Fibroblast of peridontal ligament (primary cell): ENCODE measurements at regions not wholly inside any gene's neighbourhood (a gene's known extent, or its start where the extent isn't known, plus 50 kb on each side); places are given as distances from the start of the nearest gene placed in this dataset.
A peak's percentile ranks its signal among the peaks of the same experiment; 100 is the strongest.
"Not testable (repeated sequence)": the region's sequence is repeated elsewhere in the genome, so short reads cannot be mapped to it uniquely, and the experiment has no call there.

Experiments used
- DNase-seq: peaks from one replicate; pipeline ENCODE4 v3.0.0-alpha.2; 2010; ENCODE audit errors: extremely low read depth

- not testable (repeated sequence) for DNase-seq
These were observed 157.6 kb upstream of the HEY2 start for GRCh38 chr6:125591796-125592195.

DNA sequence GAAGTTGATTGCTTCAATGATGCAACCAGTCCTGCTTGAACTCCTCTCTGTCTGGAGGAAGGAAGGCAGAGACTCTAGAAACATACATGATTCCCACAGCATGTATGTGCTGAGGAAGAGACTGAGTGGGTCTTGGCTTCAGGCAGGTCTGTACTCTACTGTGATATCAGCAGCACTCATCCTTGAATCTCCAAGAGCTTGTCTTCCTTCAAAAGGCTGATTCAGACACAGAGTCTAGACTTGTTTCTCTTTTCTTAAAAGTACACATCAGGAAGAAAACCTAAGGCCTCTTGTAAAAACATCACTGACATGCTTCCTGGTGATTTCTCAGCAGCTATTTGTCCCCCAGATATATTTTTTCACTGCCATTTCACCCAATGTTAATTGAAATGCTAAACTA lies 155.7 kb upstream of the HEY2 start:
- DNase-seq = no peak

GRCh38 chr6:125596020-125596419 lies 153.4 kb upstream of the HEY2 start:
- no peak for DNase-seq

- no peak for DNase-seq
These were observed 151.8 kb upstream of the HEY2 start for GRCh38 chr6:125597411-125598253.

DNA sequence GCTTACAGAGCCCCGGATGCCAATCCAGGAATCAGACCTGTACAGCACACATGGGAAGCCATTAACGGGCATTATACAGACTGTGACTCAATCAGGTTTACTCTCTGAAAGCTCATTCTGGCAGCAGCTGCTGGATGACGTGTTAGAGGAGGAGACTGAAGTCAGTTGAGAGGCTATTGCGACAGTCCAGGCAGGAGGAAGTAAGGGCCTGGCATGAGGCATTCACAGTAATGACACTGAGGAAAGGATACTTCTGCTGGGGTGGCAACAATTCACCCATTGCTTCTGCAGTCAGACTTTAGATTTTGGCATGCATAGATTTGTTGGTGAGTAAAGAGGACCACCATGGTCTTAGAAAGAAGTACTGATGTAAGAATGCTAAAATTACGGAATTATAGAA lies 151.0 kb upstream of the HEY2 start:
- peak; percentile 83 for DNase-seq

GRCh38 chr6:125604257-125604656 lies 145.2 kb upstream of the HEY2 start:
- no peak for DNase-seq

- DNase-seq = peak; percentile 37
These were observed 137.7 kb upstream of the HEY2 start for GRCh38 chr6:125611573-125612344.

GRCh38 chr6:125612345-125612846 lies 137.0 kb upstream of the HEY2 start:
- DNase-seq = peak; percentile 16

GRCh38 chr6:125618629-125619028 lies 130.8 kb upstream of the HEY2 start:
- DNase-seq = no peak

- no peak for DNase-seq
These were observed 126.3 kb upstream of the HEY2 start for GRCh38 chr6:125623085-125623484.

- no peak for DNase-seq
These were observed 118.3 kb upstream of the HEY2 start for GRCh38 chr6:125631165-125631564.

GRCh38 chr6:125636011-125636410 lies 113.4 kb upstream of the HEY2 start:
- DNase-seq = not testable (repeated sequence)

GRCh38 chr6:125636671-125637070 lies 112.8 kb upstream of the HEY2 start:
- DNase-seq = no peak

GRCh38 chr6:125637207-125637606 lies 112.2 kb upstream of the HEY2 start:
- DNase-seq = no peak

GRCh38 chr6:125639466-125640020 lies 109.9 kb upstream of the HEY2 start:
- DNase-seq = no peak

DNA sequence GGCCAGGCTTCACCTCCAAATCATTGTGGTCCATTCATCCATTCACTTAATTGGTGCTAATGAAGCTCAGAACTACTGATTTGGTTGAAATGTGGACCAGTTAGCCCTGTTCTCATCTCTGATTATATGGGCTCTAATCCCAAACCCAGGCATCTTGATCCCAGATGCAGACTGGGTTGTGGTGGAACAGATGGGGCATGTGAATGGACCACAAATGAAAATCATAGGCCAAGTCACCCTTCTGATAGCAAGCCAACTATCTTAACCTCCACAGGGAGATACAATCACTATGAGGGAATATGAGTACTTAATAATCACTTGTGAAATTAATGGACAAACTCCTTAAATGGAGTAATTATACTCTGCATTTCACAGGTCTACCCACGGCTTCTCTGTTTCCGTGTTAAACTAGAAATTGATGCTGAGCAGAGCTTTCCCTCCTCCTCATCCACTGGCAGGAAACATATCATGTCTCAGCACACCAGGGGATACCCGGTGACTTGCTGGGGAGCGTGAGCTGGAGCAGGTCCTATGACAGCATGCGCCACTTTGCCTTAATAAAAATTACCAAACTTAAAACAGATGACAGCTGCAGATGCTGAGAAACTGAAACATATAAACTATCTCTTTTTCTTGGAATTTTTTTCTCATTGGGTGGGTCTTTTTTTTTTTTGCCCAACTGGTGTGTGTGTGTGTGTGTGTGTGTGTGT lies 108.8 kb upstream of the HEY2 start:
- DNase-seq = no peak

DNA sequence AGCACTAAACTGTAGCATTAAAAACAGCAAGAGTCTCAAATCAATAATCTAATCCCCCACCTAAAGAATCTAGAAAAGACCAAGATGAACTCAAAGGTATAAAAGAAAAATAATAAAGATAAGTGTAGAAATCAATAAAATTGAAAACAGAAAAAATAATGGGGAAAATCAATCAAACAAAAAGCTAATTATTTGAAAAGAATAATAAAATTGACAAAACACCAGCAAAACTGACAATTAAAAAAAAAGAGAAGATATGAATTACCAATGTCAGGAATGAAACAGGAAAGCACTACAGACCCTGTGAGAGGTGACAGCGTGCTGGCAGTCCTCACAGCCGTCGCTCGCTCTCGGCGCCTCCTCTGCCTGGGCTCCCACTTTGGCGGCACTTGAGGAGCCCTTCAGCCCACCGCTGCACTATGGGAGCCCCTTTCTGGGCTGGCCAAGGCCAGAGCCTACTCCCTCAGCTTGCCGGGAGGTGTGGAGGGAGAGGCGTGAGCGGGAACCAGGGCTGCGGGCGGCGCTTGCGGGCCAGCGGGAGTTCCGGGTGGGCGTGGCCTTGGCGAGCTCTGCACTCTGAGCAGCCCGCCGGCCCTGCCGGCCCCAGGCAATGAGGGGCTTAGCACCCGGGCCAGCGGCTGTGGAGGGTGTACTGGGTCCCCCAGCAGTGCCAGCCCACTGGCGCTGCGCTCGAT lies 105.3 kb upstream of the HEY2 start:
- not testable (repeated sequence) for DNase-seq

DNA sequence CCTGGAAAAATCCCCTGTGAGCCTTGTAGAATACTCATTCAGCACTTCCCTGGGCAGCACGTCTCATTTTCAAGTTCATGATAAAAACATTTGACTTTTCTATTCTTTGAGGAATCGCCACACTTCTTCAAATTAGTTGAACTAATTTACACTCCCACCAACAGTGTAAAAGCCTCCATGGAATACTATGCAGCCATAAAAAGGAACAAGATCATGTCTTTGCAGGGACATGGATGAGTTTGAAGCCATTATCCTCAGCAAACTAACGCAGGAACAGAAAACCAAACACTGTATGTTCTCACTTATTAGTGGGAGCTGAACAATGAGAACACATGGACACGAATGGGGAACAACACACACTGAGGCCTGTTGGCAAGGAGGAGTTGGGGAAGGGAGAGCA lies 102.0 kb upstream of the HEY2 start:
- no peak for DNase-seq

GRCh38 chr6:125653752-125654151 lies 95.7 kb upstream of the HEY2 start:
- not testable (repeated sequence) for DNase-seq

- DNase-seq = no peak
These were observed 93.9 kb upstream of the HEY2 start for GRCh38 chr6:125655511-125655910.

DNA sequence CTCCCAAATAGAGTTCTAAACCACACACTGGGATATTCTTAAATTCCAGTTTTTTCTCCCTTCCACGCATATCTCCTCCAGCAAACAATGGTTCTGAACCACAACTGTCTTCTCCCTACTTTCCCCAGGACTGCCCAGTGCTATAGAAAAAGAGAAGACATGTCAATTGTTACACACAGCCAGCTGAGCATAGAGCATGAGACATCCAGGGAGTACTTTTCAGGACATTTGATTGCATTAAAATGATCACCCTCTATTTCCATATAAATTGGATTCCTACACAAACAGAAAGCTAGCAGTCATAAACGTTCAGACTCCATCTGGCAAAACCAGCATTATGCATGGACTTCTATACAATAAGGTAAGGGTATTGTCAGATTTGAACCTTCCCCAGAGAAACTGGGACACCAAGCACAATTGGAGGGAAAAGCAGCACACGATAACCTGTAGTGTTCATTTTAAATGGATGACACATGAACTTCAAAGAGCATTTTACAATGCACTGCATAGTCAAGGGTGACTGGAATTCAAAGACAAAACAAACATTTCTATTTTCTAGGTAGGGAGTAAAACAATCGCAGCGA lies 93.1 kb upstream of the HEY2 start:
- DNase-seq = no peak
